Caco-2 (cell line): ENCODE measurements at regions not wholly inside any gene's neighbourhood (a gene's known extent, or its start where the extent isn't known, plus 50 kb on each side); places are given as distances from the start of the nearest gene placed in this dataset.
"Not testable (repeated sequence)": the region's sequence is repeated elsewhere in the genome, so short reads cannot be mapped to it uniquely, and the experiment has no call there.

ENCODE experiments used
- BruUV-seq: library from RNA; stranded (reverse); fragments of 400-500 nt; replicated peaks from 2 replicates; lab custom pipeline; 2021; lab: Mats Ljungman, UMichigan
- CTCF ChIA-PET: fragments of 300-600 bp; sonication (Branson Sonifier 250); formaldehyde crosslinking; loops from one replicate; lab custom pipeline; 2022; ENCODE audit warnings: antibody characterized with exemption; lab: Charles Lee
- POLR2A ChIA-PET: fragments of 300-600 bp; sonication (Branson Sonifier 250); formaldehyde crosslinking; loops from one replicate; lab custom pipeline; 2022; ENCODE audit warnings: antibody characterized with exemption; lab: Charles Lee
- DNase-seq, 2 experiments: peaks; one replicate each; pipeline versions ENCODE4 v3.0.0 to v3.0.0-alpha.2; 2020 to 2022
- H3K27me3 ChIP-seq: replicated peaks from 2 replicates; pipeline ENCODE4 v1.6.0; 2011; ENCODE audit warnings: low read length; ENCODE audit not compliant: control insufficient read depth, insufficient read depth
- H3K36me3 ChIP-seq: 2 replicates; pipeline ENCODE4 v1.5.1; 2011; ENCODE audit warnings: low read length; ENCODE audit not compliant: control insufficient read depth, insufficient read depth
- H3K4me1 ChIP-seq: fragments of 250-450 bp; sonication (Bioruptor Pico); 2 replicates; pipeline ENCODE4 v1.5.1; 2020; ENCODE audit warnings: mild to moderate bottlenecking
- H3K4me3 ChIP-seq: 2 replicates; pipeline ENCODE4 v1.5.1; 2011; ENCODE audit warnings: low read depth, mild to moderate bottlenecking, control low read depth, low read length
- H3K9me3 ChIP-seq: fragments of 250-450 bp; sonication (Bioruptor Pico); 2 replicates; pipeline ENCODE4 v1.5.1; 2020; ENCODE audit warnings: mild to moderate bottlenecking, moderate library complexity
- H3K27ac Mint-ChIP-seq: one replicate; pipeline ENCODE4 v1.8.0; 2022; ENCODE audit warnings: mixed read lengths; ENCODE audit not compliant: unreplicated experiment
- H3K27me3 Mint-ChIP-seq: one replicate; pipeline ENCODE4 v1.8.0; 2022; ENCODE audit warnings: mixed read lengths; ENCODE audit not compliant: insufficient read depth, unreplicated experiment
- H3K36me3 Mint-ChIP-seq: one replicate; pipeline ENCODE4 v1.8.0; 2022; ENCODE audit warnings: mild to moderate bottlenecking, mixed read lengths; ENCODE audit not compliant: insufficient read depth, unreplicated experiment
- H3K4me1 Mint-ChIP-seq: one replicate; pipeline ENCODE4 v1.8.0; 2022; ENCODE audit warnings: low read depth, mixed read lengths; ENCODE audit not compliant: unreplicated experiment
- H3K4me3 Mint-ChIP-seq: one replicate; pipeline ENCODE4 v1.8.0; 2022; ENCODE audit warnings: mild to moderate bottlenecking, moderate library complexity, mixed read lengths; ENCODE audit not compliant: unreplicated experiment
- H3K9me3 Mint-ChIP-seq: one replicate; pipeline ENCODE4 v1.8.0; 2022; ENCODE audit warnings: mixed read lengths; ENCODE audit not compliant: unreplicated experiment
- CTCF ChIP-seq, 2 experiments: fragments of 200-600 bp in 1 of 2; IDR thresholded peaks; 1 replicate in 1 of 2; 2 replicates in 1 of 2; pipeline versions ENCODE4 v1.5.1 to v1.8.0; 2011 to 2022; ENCODE audit warnings: antibody characterized with exemption in 1 of 2, control low read depth in 1 of 2, inconsistent platforms in 1 of 2, low read depth in 1 of 2, low read length in 1 of 2, mild to moderate bottlenecking in 1 of 2, moderate library complexity in 1 of 2; ENCODE audit not compliant: insufficient read depth in 1 of 2, severe bottlenecking in 1 of 2, unreplicated experiment in 1 of 2
- intact Hi-C: fragments of 100-400 bp; cut with micrococcal nuclease; formaldehyde crosslinking; loops from one replicate; pipeline ENCODE4 v1.10.0; 2022; ENCODE audit not compliant: unreplicated experiment

- Mint-ChIP-seq H3K4me1 (no peaks in the 10 kb centered on the region), H3K27me3 (no peaks in the 10 kb centered on the region), H3K36me3 (no peaks in the 10 kb centered on the region), H3K9me3 (no peaks in the 10 kb centered on the region), H3K27ac (no peak overlapping the region), H3K4me3 (no peak overlapping the region)
- H3K4me1 ChIP-seq: no peaks in the 10 kb centered on the region
- DNase-seq: no peak
- intact Hi-C loops: no loop called here
- H3K4me3 ChIP-seq: no peak overlapping the region
- H3K27me3 ChIP-seq: no peaks in the 10 kb centered on the region
- no peak for TF ChIP-seq CTCF (IDR thresholded peaks at IDR 0.05; ENCODE audit: insufficient read depth in 1 of 2, low read depth in 1 of 2, low read length in 1 of 2, severe bottlenecking in 1 of 2, unreplicated experiment in 1 of 2)
- no peaks in the 10 kb centered on the region for H3K9me3 ChIP-seq
- CTCF ChIA-PET: no interaction called here
- H3K36me3 ChIP-seq: no peaks in the 10 kb centered on the region
- BruUV-seq: no TSS peak
- POLR2A ChIA-PET: no interaction called here
Measured at GRCh38 chr4:66930206-66930605, 615.1 kb downstream of the CENPC start.

- CTCF ChIA-PET: no interaction called here
- H3K27me3 Mint-ChIP-seq: no peaks in the 10 kb centered on the region
- no peaks in the 10 kb centered on the region for H3K36me3 ChIP-seq
- BruUV-seq: no TSS peak
- no peaks in the 10 kb centered on the region for H3K4me1 ChIP-seq
- H3K9me3 ChIP-seq: no peaks in the 10 kb centered on the region
- H3K27ac Mint-ChIP-seq: no peak overlapping the region
- H3K4me3 Mint-ChIP-seq: no peak overlapping the region
- H3K4me3 ChIP-seq: no peak overlapping the region
- no peaks in the 10 kb centered on the region for H3K9me3 Mint-ChIP-seq
- H3K27me3 ChIP-seq: no peaks in the 10 kb centered on the region
- POLR2A ChIA-PET: no interaction called here
- TF ChIP-seq CTCF (IDR thresholded peaks at IDR 0.05; ENCODE audit: insufficient read depth in 1 of 2, low read depth in 1 of 2, low read length in 1 of 2, severe bottlenecking in 1 of 2, unreplicated experiment in 1 of 2): no peak
- DNase-seq: no peak
- H3K36me3 Mint-ChIP-seq: no peaks in the 10 kb centered on the region
- H3K4me1 Mint-ChIP-seq: no peaks in the 10 kb centered on the region
- intact Hi-C loops: no loop called here
Measured at GRCh38 chr4:66929748-66930147, 615.6 kb downstream of the CENPC start.

GRCh38 chr4:66928881-66929280 is 616.4 kb downstream of the CENPC start:
- H3K4me1 Mint-ChIP-seq, H3K27ac Mint-ChIP-seq, intact Hi-C loops, H3K4me1 ChIP-seq, H3K27me3 Mint-ChIP-seq, H3K27me3 ChIP-seq, H3K9me3 Mint-ChIP-seq, DNase-seq, H3K4me3 ChIP-seq, H3K9me3 ChIP-seq, POLR2A ChIA-PET, H3K4me3 Mint-ChIP-seq, H3K36me3 Mint-ChIP-seq, BruUV-seq, H3K36me3 ChIP-seq, CTCF ChIA-PET: not testable (repeated sequence)

- Mint-ChIP-seq H3K27ac (no peak overlapping the region), H3K27me3 (peaks cover 2% of the 10 kb centered on the region), H3K4me3 (no peak overlapping the region), H3K36me3 (no peaks in the 10 kb centered on the region), H3K9me3 (no peaks in the 10 kb centered on the region), H3K4me1 (no peaks in the 10 kb centered on the region)
- H3K36me3 ChIP-seq: no peaks in the 10 kb centered on the region
- H3K27me3 ChIP-seq: no peaks in the 10 kb centered on the region
- ChIA-PET CTCF (no interaction called here), POLR2A (no interaction called here)
- H3K9me3 ChIP-seq: no peaks in the 10 kb centered on the region
- intact Hi-C loops: no loop called here
- no peak for DNase-seq
- BruUV-seq: no TSS peak
- TF ChIP-seq CTCF (IDR thresholded peaks at IDR 0.05; ENCODE audit: insufficient read depth in 1 of 2, low read depth in 1 of 2, low read length in 1 of 2, severe bottlenecking in 1 of 2, unreplicated experiment in 1 of 2): no peak
- H3K4me1 ChIP-seq: no peaks in the 10 kb centered on the region
- H3K4me3 ChIP-seq: no peak overlapping the region
Measured at GRCh38 chr4:66927937-66928336, 617.4 kb downstream of the CENPC start.
